Neutrophil (primary cell): ENCODE measurements at regions not wholly inside any gene's neighbourhood (a gene's known extent, or its start where the extent isn't known, plus 50 kb on each side); places are given as distances from the start of the nearest gene placed in this dataset.

Source experiments
- H3K27ac ChIP-seq: fragments of 200-600 bp; sonication (generic); 2 replicates; pipeline ENCODE4 v1.5.1; 2016; ENCODE audit warnings: mild to moderate bottlenecking, moderate library complexity
- H3K27me3 ChIP-seq: fragments of 200-600 bp; sonication (generic); 2 replicates; pipeline ENCODE4 v1.6.0; 2016; ENCODE audit warnings: mild to moderate bottlenecking
- H3K36me3 ChIP-seq: fragments of 200-600 bp; sonication (generic); 2 replicates; pipeline ENCODE4 v1.5.1; 2017
- H3K4me1 ChIP-seq, 2 experiments: fragments of 200-600 bp in 1 of 2; sonication (generic) in 1 of 2; 1 replicate in 1 of 2; 2 replicates in 1 of 2; pipeline versions ENCODE4 v1.5.1 to v1.6.1; 2013 to 2016; ENCODE audit warnings: low read depth in 1 of 2, low read length in 1 of 2, mild to moderate bottlenecking in 1 of 2, moderate library complexity in 1 of 2; ENCODE audit not compliant: control insufficient read depth in 1 of 2, insufficient read depth in 1 of 2
- H3K4me3 ChIP-seq, 2 experiments: fragments of 200-600 bp in 1 of 2; sonication (generic) in 1 of 2; 1 replicate in 1 of 2; 2 replicates in 1 of 2; pipeline ENCODE4 v1.5.1; 2013 to 2016; ENCODE audit warnings: low read depth in 1 of 2, low read length in 1 of 2, mild to moderate bottlenecking in 1 of 2, moderate library complexity in 1 of 2
- H3K9me3 ChIP-seq: fragments of 200-600 bp; sonication (generic); 2 replicates; pipeline ENCODE4 v1.5.1; 2016
- TF ChIP-seq, protein P1 (sequence below): fragments of 200-600 bp; sonication (generic); IDR thresholded peaks from 2 replicates; pipeline ENCODE4 v1.5.1; 2016; ENCODE audit warnings: antibody characterized with exemption

GRCh38 chrX:124229374-124229773 is 103.1 kb upstream of the TEX13D start:
- Histone ChIP-seq H3K4me1 (no peaks in the 10 kb centered on the region), H3K36me3 (no peaks in the 10 kb centered on the region), H3K9me3 (no peaks in the 10 kb centered on the region), H3K4me3 (no peak overlapping the region), H3K27ac (no peak overlapping the region), H3K27me3 (no peaks in the 10 kb centered on the region)
- TF ChIP-seq, protein P1, sequence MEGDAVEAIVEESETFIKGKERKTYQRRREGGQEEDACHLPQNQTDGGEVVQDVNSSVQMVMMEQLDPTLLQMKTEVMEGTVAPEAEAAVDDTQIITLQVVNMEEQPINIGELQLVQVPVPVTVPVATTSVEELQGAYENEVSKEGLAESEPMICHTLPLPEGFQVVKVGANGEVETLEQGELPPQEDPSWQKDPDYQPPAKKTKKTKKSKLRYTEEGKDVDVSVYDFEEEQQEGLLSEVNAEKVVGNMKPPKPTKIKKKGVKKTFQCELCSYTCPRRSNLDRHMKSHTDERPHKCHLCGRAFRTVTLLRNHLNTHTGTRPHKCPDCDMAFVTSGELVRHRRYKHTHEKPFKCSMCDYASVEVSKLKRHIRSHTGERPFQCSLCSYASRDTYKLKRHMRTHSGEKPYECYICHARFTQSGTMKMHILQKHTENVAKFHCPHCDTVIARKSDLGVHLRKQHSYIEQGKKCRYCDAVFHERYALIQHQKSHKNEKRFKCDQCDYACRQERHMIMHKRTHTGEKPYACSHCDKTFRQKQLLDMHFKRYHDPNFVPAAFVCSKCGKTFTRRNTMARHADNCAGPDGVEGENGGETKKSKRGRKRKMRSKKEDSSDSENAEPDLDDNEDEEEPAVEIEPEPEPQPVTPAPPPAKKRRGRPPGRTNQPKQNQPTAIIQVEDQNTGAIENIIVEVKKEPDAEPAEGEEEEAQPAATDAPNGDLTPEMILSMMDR: no peak

- Histone ChIP-seq H3K4me3 (no peak overlapping the region), H3K36me3 (no peaks in the 10 kb centered on the region), H3K4me1 (no peaks in the 10 kb centered on the region), H3K9me3 (no peaks in the 10 kb centered on the region), H3K27me3 (no peaks in the 10 kb centered on the region), H3K27ac (no peak overlapping the region)
- TF ChIP-seq, protein P1: no peak
Observed at GRCh38 chrX:124230655-124231450, 101.6 kb upstream of the TEX13D start.

GRCh38 chrX:124231451-124231759 is 101.1 kb upstream of the TEX13D start:
- no peaks in the 10 kb centered on the region for H3K9me3 ChIP-seq
- H3K4me1 ChIP-seq: no peaks in the 10 kb centered on the region
- no peaks in the 10 kb centered on the region for H3K27me3 ChIP-seq
- H3K4me3 ChIP-seq: no peak overlapping the region
- no peak overlapping the region for H3K27ac ChIP-seq
- TF ChIP-seq, protein P1: no peak
- H3K36me3 ChIP-seq: no peaks in the 10 kb centered on the region

GRCh38 chrX:124232523-124233201 is 99.8 kb upstream of the TEX13D start:
- no peaks in the 10 kb centered on the region for H3K27me3 ChIP-seq
- no peaks in the 10 kb centered on the region for H3K4me1 ChIP-seq
- no peaks in the 10 kb centered on the region for H3K9me3 ChIP-seq
- no peak overlapping the region for H3K4me3 ChIP-seq
- H3K27ac ChIP-seq: no peak overlapping the region
- TF ChIP-seq, protein P1: no peak
- no peaks in the 10 kb centered on the region for H3K36me3 ChIP-seq

- no peaks in the 10 kb centered on the region for H3K9me3 ChIP-seq
Observed at GRCh38 chrX:124234348-124234747, 98.1 kb upstream of the TEX13D start.

More at GRCh38 chrX:124234348-124234747, 98.1 kb upstream of the TEX13D start:
- no peaks in the 10 kb centered on the region for H3K4me1 ChIP-seq
- no peaks in the 10 kb centered on the region for H3K27me3 ChIP-seq
- H3K27ac ChIP-seq: no peak overlapping the region
- H3K4me3 ChIP-seq: no peak overlapping the region
- H3K36me3 ChIP-seq: no peaks in the 10 kb centered on the region
- TF ChIP-seq, protein P1: no peak
